GM12878 (cell line): ENCODE measurements at regions not wholly inside any gene's neighbourhood (a gene's known extent, or its start where the extent isn't known, plus 50 kb on each side); places are given as distances from the start of the nearest gene placed in this dataset.
A peak's percentile ranks its signal among the peaks of the same experiment; 100 is the strongest.

Experiments
- ATAC-seq: fragments of 200-7000 bp; cut with Tn5 transposase; 3 replicates; pipeline ENCODE4 v1.9.1; 2020; ENCODE audit warnings: mild to moderate bottlenecking, moderate library complexity
- BruUV-seq: library from RNA; stranded (reverse); fragments of 400-500 nt; replicated peaks from 2 replicates; lab custom pipeline; 2021; lab: Mats Ljungman, UMichigan
- CTCF ChIA-PET: fragments of 300-600 bp; sonication (Branson Sonifier 250); formaldehyde crosslinking; extraction: SDS; loops from one replicate; lab custom pipeline; 2021; ENCODE audit warnings: inconsistent platforms; lab: Yijun Ruan, JAX
- POLR2A ChIA-PET: fragments of 350-600 bp; formaldehyde crosslinking; extraction: SDS; loops from one replicate; lab custom pipeline; 2021; ENCODE audit warnings: inconsistent platforms; lab: Charles Lee
- RAD21 ChIA-PET: fragments of 300-600 bp; sonication (Branson Sonifier 250); formaldehyde crosslinking; loops from one replicate; lab custom pipeline; 2023; ENCODE audit warnings: antibody characterized with exemption; ENCODE audit not compliant: unreplicated experiment; lab: Charles Lee
- SMC1A ChIA-PET: fragments of 300-600 bp; sonication (Branson Sonifier 250); formaldehyde crosslinking; loops from one replicate; lab custom pipeline; 2023; ENCODE audit not compliant: unreplicated experiment, uncharacterized antibody; lab: Charles Lee
- DNase-seq: peaks from one replicate; pipeline ENCODE4 v3.0.0-alpha.2; 2011; ENCODE audit warnings: low read depth, low spot score
- FAIRE-seq: peaks from 3 replicates; lab custom pipeline; 2011; peaks lifted over from hg19 to GRCh38; lab: Jason Lieb, UNC
- H2AFZ ChIP-seq: 2 replicates; pipeline ENCODE4 v1.6.0; 2011; ENCODE audit warnings: low read depth, low read length, control low read depth; ENCODE audit not compliant: control insufficient read depth
- H3K27ac ChIP-seq: 2 replicates; pipeline ENCODE4 v1.5.1; 2011; ENCODE audit warnings: control low read depth; ENCODE audit not compliant: control insufficient read depth, insufficient read depth
- H3K27me3 ChIP-seq, 2 experiments: replicated peaks in 1 of 2; 2 replicates each; pipeline versions ENCODE4 v1.6.0 to v1.6.1; 2011; ENCODE audit warnings: low read length in 1 of 2; ENCODE audit not compliant: control insufficient read depth in 2 of 2, insufficient read depth in 2 of 2
- H3K36me3 ChIP-seq, 2 experiments: 2 replicates each; pipeline ENCODE4 v1.5.1; 2011; ENCODE audit warnings: low read length in 1 of 2; ENCODE audit not compliant: control insufficient read depth in 2 of 2, insufficient read depth in 2 of 2
- H3K4me1 ChIP-seq: 2 replicates; pipeline ENCODE4 v1.6.1; 2011; ENCODE audit warnings: mild to moderate bottlenecking, low read length, moderate library complexity, mixed read lengths; ENCODE audit not compliant: control insufficient read depth, insufficient read depth
- H3K4me2 ChIP-seq: 2 replicates; pipeline ENCODE4 v1.6.0; 2011; ENCODE audit warnings: control low read depth; ENCODE audit not compliant: control insufficient read depth, insufficient read depth
- H3K4me3 ChIP-seq: fragments of 200-600 bp; sonication (generic); 2 replicates; pipeline ENCODE4 v1.5.1; 2016
- H3K79me2 ChIP-seq: 2 replicates; pipeline ENCODE4 v1.6.0; 2011; ENCODE audit warnings: low read length; ENCODE audit not compliant: control insufficient read depth, insufficient read depth
- H3K9ac ChIP-seq: 2 replicates; pipeline ENCODE4 v1.8.0; 2011; ENCODE audit warnings: low read length, control low read depth, mixed read lengths; ENCODE audit not compliant: control insufficient read depth, insufficient read depth
- H3K9me3 ChIP-seq: replicated peaks from 3 replicates; pipeline ENCODE4 v1.5.1; 2011; ENCODE audit warnings: mild to moderate bottlenecking, low read length; ENCODE audit not compliant: control insufficient read depth, insufficient read depth
- H4K20me1 ChIP-seq: 2 replicates; pipeline ENCODE4 v1.6.0; 2011; ENCODE audit not compliant: control insufficient read depth, insufficient read depth
- ASH2L ChIP-seq: fragments of 300-600, 200-600 bp; sonication (generic); IDR thresholded peaks from 2 replicates; pipeline ENCODE4 v1.6.1; 2017; ENCODE audit warnings: low read depth, mild to moderate bottlenecking, borderline replicate concordance
- KAT2A ChIP-seq: conservative IDR thresholded peaks from 2 replicates; pipeline ENCODE4 v1.6.1; 2011; ENCODE audit warnings: low read depth, low read length; ENCODE audit not compliant: control insufficient read depth
- MEF2B ChIP-seq: fragments of 450-650 bp; IDR thresholded peaks from 2 replicates; pipeline ENCODE4 v1.6.1; 2018; ENCODE audit warnings: mild to moderate bottlenecking, moderate library complexity; ENCODE audit not compliant: partially characterized antibody, poor library complexity, severe bottlenecking
- MYC ChIP-seq: IDR thresholded peaks from 2 replicates; pipeline ENCODE4 v1.6.1; 2011; ENCODE audit warnings: mild to moderate bottlenecking, low read length, moderate library complexity, inconsistent platforms; ENCODE audit not compliant: insufficient read depth, insufficient replicate concordance, insufficient read length, severe bottlenecking
- NFIC ChIP-seq: IDR thresholded peaks from 2 replicates; pipeline ENCODE4 v1.6.1; 2012; ENCODE audit warnings: low read depth, mild to moderate bottlenecking, inconsistent platforms, low read length, moderate library complexity
- PAX5 ChIP-seq: IDR thresholded peaks from 2 replicates; pipeline ENCODE4 v1.6.1; 2011; ENCODE audit warnings: low read depth, low read length, borderline replicate concordance
- PAX8 ChIP-seq: fragments of 450-650 bp; IDR thresholded peaks from 2 replicates; pipeline ENCODE4 v1.6.1; 2017; ENCODE audit warnings: mild to moderate bottlenecking, moderate library complexity
- RCOR1 ChIP-seq: conservative IDR thresholded peaks from 2 replicates; pipeline ENCODE4 v1.6.1; 2012; ENCODE audit warnings: low read depth, low read length, improper control_type of control experiment
- ZZZ3 ChIP-seq: IDR thresholded peaks from 2 replicates; pipeline ENCODE4 v1.6.1; 2011; ENCODE audit warnings: low read depth; ENCODE audit not compliant: control insufficient read depth, insufficient read length
- WGBS: methylation state at CpG from one replicate; pipeline ENCODE4 v1.1.6; 2016; ENCODE audit warnings: low lambda C conversion rate; ENCODE audit not compliant: insufficient replicate concordance, insufficient coverage; ENCODE audit errors: missing lambda C conversion rate; 5-methylcytosine and 5-hydroxymethylcytosine counted together
- in situ Hi-C: fragments of 300-500 bp; cut with MboI; formaldehyde crosslinking; loops from 9 replicates; pipeline ENCODE4 v1.14.3; 2018; ENCODE audit warnings: mixed read lengths
- intact Hi-C: fragments of 100-400 bp; cut with micrococcal nuclease; formaldehyde crosslinking; loops from one replicate; pipeline ENCODE4 v1.14.2; 2022; ENCODE audit not compliant: unreplicated experiment
- TF ChIP-seq, protein P1 (sequence below): IDR thresholded peaks from 2 replicates; pipeline ENCODE4 v1.6.1; 2012; ENCODE audit warnings: low read depth, low read length, improper control_type of control experiment
- TF ChIP-seq, protein P2 (sequence below): IDR thresholded peaks from 2 replicates; pipeline ENCODE4 v1.6.1; 2011; ENCODE audit warnings: mild to moderate bottlenecking, low read depth, low read length, moderate library complexity; ENCODE audit not compliant: insufficient replicate concordance
- TF ChIP-seq, protein P3 (sequence below): fragments of 450-650 bp; IDR thresholded peaks from 2 replicates; pipeline ENCODE4 v1.6.1; 2017; ENCODE audit warnings: low read depth, mild to moderate bottlenecking, moderate library complexity
- TF ChIP-seq, protein P4 (sequence below): fragments of 450-650 bp; IDR thresholded peaks from 2 replicates; pipeline ENCODE4 v1.6.1; 2016; ENCODE audit warnings: mild to moderate bottlenecking
- TF ChIP-seq, protein P5 (sequence below), 3 experiments: IDR thresholded peaks in 2 of 3; conservative IDR thresholded peaks in 1 of 3; 2 replicates each; pipeline ENCODE4 v1.5.1; 2011; ENCODE audit warnings: low read depth in 3 of 3, low read length in 3 of 3, mild to moderate bottlenecking in 3 of 3, control low read depth in 2 of 3, moderate library complexity in 2 of 3, inconsistent platforms in 1 of 3, mixed read lengths in 1 of 3; ENCODE audit not compliant: control insufficient read depth in 2 of 3, insufficient read depth in 1 of 3; ENCODE audit errors: extremely low read depth in 1 of 3

DNA sequence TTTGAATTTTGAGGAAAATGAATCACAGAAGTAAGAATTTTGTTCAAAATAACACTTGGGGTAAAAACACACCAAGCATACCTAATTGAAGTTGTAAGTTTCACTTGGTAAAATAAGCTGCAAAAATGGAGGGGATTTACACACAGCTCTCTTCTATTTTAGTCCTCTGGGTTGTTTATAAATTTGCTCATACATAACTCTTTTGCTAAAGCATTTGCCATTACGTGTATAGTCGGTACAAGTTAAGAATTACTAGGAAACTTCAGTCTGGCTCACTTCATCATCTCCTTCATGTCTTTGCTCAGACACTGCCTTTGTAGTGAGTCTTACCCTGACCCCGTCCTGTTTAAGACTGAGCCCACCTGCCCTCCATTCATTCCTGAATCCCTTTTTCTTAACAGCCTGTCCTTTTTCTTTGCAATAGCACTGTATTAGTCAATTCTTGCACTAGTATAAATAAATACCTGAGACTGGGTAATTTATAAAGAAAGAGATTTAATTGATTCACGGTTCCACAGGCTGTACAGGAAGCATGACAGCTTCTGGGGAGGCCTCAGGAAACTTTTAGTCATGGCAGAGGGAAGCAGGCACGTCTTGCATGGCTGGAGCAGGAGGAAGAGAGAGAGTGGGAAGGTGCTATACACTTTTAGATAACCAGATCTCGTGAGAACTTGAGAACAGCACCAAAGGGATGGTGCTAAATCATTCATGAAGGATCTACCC is 451.1 kb downstream of the PCNX1 start:
- BruUV-seq = no TSS peak
- ChIA-PET CTCF (interaction anchor here (0.8 to 4.1 kb wide), 4 partner anchors 31 to 140 kb away, joined by 3 to 12 read pairs (median 4); no protein-coding TSS in a partner anchor), SMC1A (interaction anchor here (0.6 to 7.0 kb wide), 15 partner anchors 10 to 256 kb away, joined by 3 to 92 read pairs (median 4); no protein-coding TSS in a partner anchor), POLR2A (interaction anchor here (1.5 to 3.4 kb wide), 4 partner anchors 8 to 45 kb away, joined by 4 to 21 read pairs (median 6); no protein-coding TSS in a partner anchor), RAD21 (interaction anchor here (0.8 to 11.5 kb wide), 14 partner anchors 8 to 197 kb away, joined by 3 to 128 read pairs (median 4); no protein-coding TSS in a partner anchor)
- Histone ChIP-seq H3K4me3 (no peak overlapping the region), H3K36me3 (peaks cover 3 to 7% of the 10 kb centered on the region in 2 experiments), H3K4me1 (peaks cover 64% of the 10 kb centered on the region), H3K9ac (no peak overlapping the region), H4K20me1 (no peaks in the 10 kb centered on the region), H3K9me3 (peaks cover 36% of the 10 kb centered on the region), H3K27ac (peak overlapping the region; percentile 68), H3K27me3 (no peaks in the 10 kb centered on the region), H2AFZ (no peak overlapping the region), H3K79me2 (peaks cover 93% of the 10 kb centered on the region), H3K4me2 (peak overlapping the region; percentile 40)
- DNase-seq (peak; percentile 56), ATAC-seq (peak; percentile 70), FAIRE-seq (no peak)
- in situ Hi-C loops (no loop called here), intact Hi-C loops (no loop called here)
- WGBS = 3% methylated on average over 6 of the region's 6 CpGs
- TF ChIP-seq NFIC = peak; percentile 62; the same call in 1 of the 2 replicates
- TF ChIP-seq, protein P1, sequence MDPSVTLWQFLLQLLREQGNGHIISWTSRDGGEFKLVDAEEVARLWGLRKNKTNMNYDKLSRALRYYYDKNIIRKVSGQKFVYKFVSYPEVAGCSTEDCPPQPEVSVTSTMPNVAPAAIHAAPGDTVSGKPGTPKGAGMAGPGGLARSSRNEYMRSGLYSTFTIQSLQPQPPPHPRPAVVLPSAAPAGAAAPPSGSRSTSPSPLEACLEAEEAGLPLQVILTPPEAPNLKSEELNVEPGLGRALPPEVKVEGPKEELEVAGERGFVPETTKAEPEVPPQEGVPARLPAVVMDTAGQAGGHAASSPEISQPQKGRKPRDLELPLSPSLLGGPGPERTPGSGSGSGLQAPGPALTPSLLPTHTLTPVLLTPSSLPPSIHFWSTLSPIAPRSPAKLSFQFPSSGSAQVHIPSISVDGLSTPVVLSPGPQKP = no peak
- TF ChIP-seq, protein P2, sequence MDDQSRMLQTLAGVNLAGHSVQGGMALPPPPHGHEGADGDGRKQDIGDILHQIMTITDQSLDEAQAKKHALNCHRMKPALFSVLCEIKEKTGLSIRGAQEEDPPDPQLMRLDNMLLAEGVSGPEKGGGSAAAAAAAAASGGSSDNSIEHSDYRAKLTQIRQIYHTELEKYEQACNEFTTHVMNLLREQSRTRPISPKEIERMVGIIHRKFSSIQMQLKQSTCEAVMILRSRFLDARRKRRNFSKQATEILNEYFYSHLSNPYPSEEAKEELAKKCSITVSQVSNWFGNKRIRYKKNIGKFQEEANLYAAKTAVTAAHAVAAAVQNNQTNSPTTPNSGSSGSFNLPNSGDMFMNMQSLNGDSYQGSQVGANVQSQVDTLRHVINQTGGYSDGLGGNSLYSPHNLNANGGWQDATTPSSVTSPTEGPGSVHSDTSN = no peak
- TF ChIP-seq, protein P3, sequence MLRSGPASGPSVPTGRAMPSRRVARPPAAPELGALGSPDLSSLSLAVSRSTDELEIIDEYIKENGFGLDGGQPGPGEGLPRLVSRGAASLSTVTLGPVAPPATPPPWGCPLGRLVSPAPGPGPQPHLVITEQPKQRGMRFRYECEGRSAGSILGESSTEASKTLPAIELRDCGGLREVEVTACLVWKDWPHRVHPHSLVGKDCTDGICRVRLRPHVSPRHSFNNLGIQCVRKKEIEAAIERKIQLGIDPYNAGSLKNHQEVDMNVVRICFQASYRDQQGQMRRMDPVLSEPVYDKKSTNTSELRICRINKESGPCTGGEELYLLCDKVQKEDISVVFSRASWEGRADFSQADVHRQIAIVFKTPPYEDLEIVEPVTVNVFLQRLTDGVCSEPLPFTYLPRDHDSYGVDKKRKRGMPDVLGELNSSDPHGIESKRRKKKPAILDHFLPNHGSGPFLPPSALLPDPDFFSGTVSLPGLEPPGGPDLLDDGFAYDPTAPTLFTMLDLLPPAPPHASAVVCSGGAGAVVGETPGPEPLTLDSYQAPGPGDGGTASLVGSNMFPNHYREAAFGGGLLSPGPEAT = peak; percentile 60; the same call in 1 of the 2 replicates
- TF ChIP-seq, protein P4, sequence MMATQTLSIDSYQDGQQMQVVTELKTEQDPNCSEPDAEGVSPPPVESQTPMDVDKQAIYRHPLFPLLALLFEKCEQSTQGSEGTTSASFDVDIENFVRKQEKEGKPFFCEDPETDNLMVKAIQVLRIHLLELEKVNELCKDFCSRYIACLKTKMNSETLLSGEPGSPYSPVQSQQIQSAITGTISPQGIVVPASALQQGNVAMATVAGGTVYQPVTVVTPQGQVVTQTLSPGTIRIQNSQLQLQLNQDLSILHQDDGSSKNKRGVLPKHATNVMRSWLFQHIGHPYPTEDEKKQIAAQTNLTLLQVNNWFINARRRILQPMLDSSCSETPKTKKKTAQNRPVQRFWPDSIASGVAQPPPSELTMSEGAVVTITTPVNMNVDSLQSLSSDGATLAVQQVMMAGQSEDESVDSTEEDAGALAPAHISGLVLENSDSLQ = no peak
- no peak for TF ChIP-seq PAX8
- no peak for TF ChIP-seq KAT2A
- TF ChIP-seq, protein P5, sequence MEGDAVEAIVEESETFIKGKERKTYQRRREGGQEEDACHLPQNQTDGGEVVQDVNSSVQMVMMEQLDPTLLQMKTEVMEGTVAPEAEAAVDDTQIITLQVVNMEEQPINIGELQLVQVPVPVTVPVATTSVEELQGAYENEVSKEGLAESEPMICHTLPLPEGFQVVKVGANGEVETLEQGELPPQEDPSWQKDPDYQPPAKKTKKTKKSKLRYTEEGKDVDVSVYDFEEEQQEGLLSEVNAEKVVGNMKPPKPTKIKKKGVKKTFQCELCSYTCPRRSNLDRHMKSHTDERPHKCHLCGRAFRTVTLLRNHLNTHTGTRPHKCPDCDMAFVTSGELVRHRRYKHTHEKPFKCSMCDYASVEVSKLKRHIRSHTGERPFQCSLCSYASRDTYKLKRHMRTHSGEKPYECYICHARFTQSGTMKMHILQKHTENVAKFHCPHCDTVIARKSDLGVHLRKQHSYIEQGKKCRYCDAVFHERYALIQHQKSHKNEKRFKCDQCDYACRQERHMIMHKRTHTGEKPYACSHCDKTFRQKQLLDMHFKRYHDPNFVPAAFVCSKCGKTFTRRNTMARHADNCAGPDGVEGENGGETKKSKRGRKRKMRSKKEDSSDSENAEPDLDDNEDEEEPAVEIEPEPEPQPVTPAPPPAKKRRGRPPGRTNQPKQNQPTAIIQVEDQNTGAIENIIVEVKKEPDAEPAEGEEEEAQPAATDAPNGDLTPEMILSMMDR (IDR thresholded peaks at IDR 0.05 in 2 of 3, conservative IDR thresholded peaks at IDR 0.05 in 1 of 3; ENCODE audit: control insufficient read depth in 2 of 3, extremely low read depth in 1 of 3, insufficient read depth in 1 of 3, low read depth in 3 of 3, low read length in 3 of 3) = no peak
- TF ChIP-seq ASH2L = no peak
- peak; percentile 73 for TF ChIP-seq MEF2B
- no peak for TF ChIP-seq ZZZ3
- TF ChIP-seq PAX5 = peak; percentile 64; the same call in 1 of the 2 replicates
- no peak for TF ChIP-seq MYC
- TF ChIP-seq RCOR1 = no peak
